DOHH2 (cell line): ENCODE measurements at regions not wholly inside any gene's neighbourhood (a gene's known extent, or its start where the extent isn't known, plus 50 kb on each side); places are given as distances from the start of the nearest gene placed in this dataset.

Experiments
- CTCF ChIP-seq: fragments of 200-600 bp; sonication (generic); IDR thresholded peaks from one replicate; pipeline ENCODE4 v1.5.1; 2014; ENCODE audit warnings: antibody characterized with exemption, mild to moderate bottlenecking, low read depth, low read length; ENCODE audit not compliant: poor library complexity, severe bottlenecking
- EZH2phosphoT487 ChIP-seq: fragments of 200-600 bp; sonication (generic); IDR thresholded peaks from 2 replicates; pipeline ENCODE4 v1.6.1; 2017; ENCODE audit warnings: borderline replicate concordance, mild to moderate bottlenecking, antibody characterized with exemption, low read length, moderate library complexity, mixed read lengths

- TF ChIP-seq EZH2phosphoT487 (no peak), CTCF (no peak)
These were observed 550.5 kb upstream of the FAT1 start for GRCh38 chr4:187274153-187274552.
